ENCODE measurements at regions not wholly inside any gene's neighbourhood (a gene's known extent, or its start where the extent isn't known, plus 50 kb on each side); places are given as distances from the start of the nearest gene placed in this dataset.

DNA sequence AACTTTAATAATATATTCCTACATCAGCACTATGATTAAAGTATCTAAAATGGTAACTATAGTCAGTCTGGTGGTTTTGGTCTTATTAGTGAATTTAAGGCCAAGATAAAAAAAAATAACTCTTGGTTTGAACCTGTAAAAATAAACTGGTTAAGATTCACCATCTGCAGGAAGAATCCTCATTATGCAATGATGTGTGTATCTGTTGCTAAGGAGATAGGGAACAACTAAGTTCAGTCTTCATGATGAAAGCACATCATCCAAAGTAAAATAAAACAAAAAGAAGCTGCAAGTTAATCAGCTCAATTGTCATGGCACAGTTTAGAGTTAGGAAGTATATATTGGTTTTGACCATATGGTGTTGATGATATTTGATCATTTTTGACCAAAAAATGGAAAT is 466.0 kb downstream of the NYAP2 start:
- TF ChIP-seq, protein P1, sequence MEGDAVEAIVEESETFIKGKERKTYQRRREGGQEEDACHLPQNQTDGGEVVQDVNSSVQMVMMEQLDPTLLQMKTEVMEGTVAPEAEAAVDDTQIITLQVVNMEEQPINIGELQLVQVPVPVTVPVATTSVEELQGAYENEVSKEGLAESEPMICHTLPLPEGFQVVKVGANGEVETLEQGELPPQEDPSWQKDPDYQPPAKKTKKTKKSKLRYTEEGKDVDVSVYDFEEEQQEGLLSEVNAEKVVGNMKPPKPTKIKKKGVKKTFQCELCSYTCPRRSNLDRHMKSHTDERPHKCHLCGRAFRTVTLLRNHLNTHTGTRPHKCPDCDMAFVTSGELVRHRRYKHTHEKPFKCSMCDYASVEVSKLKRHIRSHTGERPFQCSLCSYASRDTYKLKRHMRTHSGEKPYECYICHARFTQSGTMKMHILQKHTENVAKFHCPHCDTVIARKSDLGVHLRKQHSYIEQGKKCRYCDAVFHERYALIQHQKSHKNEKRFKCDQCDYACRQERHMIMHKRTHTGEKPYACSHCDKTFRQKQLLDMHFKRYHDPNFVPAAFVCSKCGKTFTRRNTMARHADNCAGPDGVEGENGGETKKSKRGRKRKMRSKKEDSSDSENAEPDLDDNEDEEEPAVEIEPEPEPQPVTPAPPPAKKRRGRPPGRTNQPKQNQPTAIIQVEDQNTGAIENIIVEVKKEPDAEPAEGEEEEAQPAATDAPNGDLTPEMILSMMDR (IDR thresholded peaks at IDR 0.05; ENCODE audit: insufficient read depth, low read length, poor library complexity, severe bottlenecking), result no peak
- TF ChIP-seq EZH2phosphoT487 (conservative IDR thresholded peaks at IDR 0.05; ENCODE audit: low read length), result no peak
